GM19328 (cell line): ENCODE measurements at regions not wholly inside any gene's neighbourhood (a gene's known extent, or its start where the extent isn't known, plus 50 kb on each side); places are given as distances from the start of the nearest gene placed in this dataset.
"Not testable (repeated sequence)": the region's sequence is repeated elsewhere in the genome, so short reads cannot be mapped to it uniquely, and the experiment has no call there.

Experiments used
- ATAC-seq: cut with Tn5 transposase; IDR thresholded peaks from one replicate; pipeline ENCODE4 v1.9.1; 2021; ENCODE audit warnings: mild to moderate bottlenecking, moderate library complexity; ENCODE audit not compliant: unreplicated experiment

GRCh38 chr7:119964788-119965542 is 308.0 kb upstream of the KCND2 start:
- no peak for ATAC-seq

- no peak for ATAC-seq
These were observed 305.8 kb upstream of the KCND2 start for GRCh38 chr7:119967221-119967620.

GRCh38 chr7:119968411-119968810 is 304.6 kb upstream of the KCND2 start:
- ATAC-seq: not testable (repeated sequence)

- no peak for ATAC-seq
These were observed 303.9 kb upstream of the KCND2 start for GRCh38 chr7:119969054-119969453.

GRCh38 chr7:119969763-119970162 is 303.2 kb upstream of the KCND2 start:
- ATAC-seq: no peak

GRCh38 chr7:119974972-119975371 is 298.0 kb upstream of the KCND2 start:
- no peak for ATAC-seq

GRCh38 chr7:119982884-119983283 is 290.1 kb upstream of the KCND2 start:
- ATAC-seq: no peak

GRCh38 chr7:119983468-119983867 is 289.5 kb upstream of the KCND2 start:
- ATAC-seq: no peak

GRCh38 chr7:119984247-119984646 is 288.7 kb upstream of the KCND2 start:
- no peak for ATAC-seq

- ATAC-seq: no peak
These were observed 284.6 kb upstream of the KCND2 start for GRCh38 chr7:119988401-119988800.

- no peak for ATAC-seq
These were observed 278.0 kb upstream of the KCND2 start for GRCh38 chr7:119994928-119995327.

GRCh38 chr7:119996634-119997033 is 276.3 kb upstream of the KCND2 start:
- peak; percentile 71 for ATAC-seq

- ATAC-seq: no peak
These were observed 273.1 kb upstream of the KCND2 start for GRCh38 chr7:119999738-120000475.

GRCh38 chr7:120005720-120006119 is 267.3 kb upstream of the KCND2 start:
- no peak for ATAC-seq

- not testable (repeated sequence) for ATAC-seq
These were observed 258.7 kb upstream of the KCND2 start for GRCh38 chr7:120014301-120014700.

- ATAC-seq: no peak
These were observed 258.0 kb upstream of the KCND2 start for GRCh38 chr7:120014925-120015465.

- ATAC-seq: no peak
These were observed 251.9 kb upstream of the KCND2 start for GRCh38 chr7:120021085-120021484.

- no peak for ATAC-seq
These were observed 249.3 kb upstream of the KCND2 start for GRCh38 chr7:120023494-120024167.

GRCh38 chr7:120028636-120029035 is 244.3 kb upstream of the KCND2 start:
- ATAC-seq: no peak

- ATAC-seq: no peak
These were observed 242.1 kb upstream of the KCND2 start for GRCh38 chr7:120030876-120031275.

- no peak for ATAC-seq
These were observed 239.9 kb upstream of the KCND2 start for GRCh38 chr7:120033114-120033513.
